ENCODE measurements at regions not wholly inside any gene's neighbourhood (a gene's known extent, or its start where the extent isn't known, plus 50 kb on each side); places are given as distances from the start of the nearest gene placed in this dataset.

- TF ChIP-seq EZH2 (IDR thresholded peaks at IDR 0.05) (no peak), POLR2AphosphoS5 (IDR thresholded peaks at IDR 0.05; ENCODE audit: borderline replicate concordance, low read depth, low read length) (no peak)
Observed at GRCh38 chr5:63831381-63831780, 130.9 kb downstream of the HTR1A start.

All from SK-N-MC (cell line).